ENCODE measurements at regions not wholly inside any gene's neighbourhood (a gene's known extent, or its start where the extent isn't known, plus 50 kb on each side); places are given as distances from the start of the nearest gene placed in this dataset.

- no peak for ATAC-seq
- Histone ChIP-seq H3K27ac (no peak overlapping the region), H3K27me3 (no peaks in the 10 kb centered on the region), H3K9me3 (no peaks in the 10 kb centered on the region), H3K4me1 (no peaks in the 10 kb centered on the region), H3K36me3 (no peaks in the 10 kb centered on the region), H3K4me3 (no peak overlapping the region)
- 74 to 80% (median 79%) methylated on average over 2 of the region's 2 CpGs for WGBS, 4 donors
- intact Hi-C loops (cut with DNase I) = loop anchor here in 1 of 10 donors (5.0 kb wide), 1 partner anchor 188 kb away; no protein-coding TSS in a partner anchor
- no peak for DNase-seq
- TF ChIP-seq CTCF (IDR thresholded peaks at IDR 0.05) = no peak
- no peak for TF ChIP-seq POLR2A (IDR thresholded peaks at IDR 0.05)
Measured at GRCh38 chr9:105984714-105985113, 290.4 kb downstream of the TMEM38B start.

DNA sequence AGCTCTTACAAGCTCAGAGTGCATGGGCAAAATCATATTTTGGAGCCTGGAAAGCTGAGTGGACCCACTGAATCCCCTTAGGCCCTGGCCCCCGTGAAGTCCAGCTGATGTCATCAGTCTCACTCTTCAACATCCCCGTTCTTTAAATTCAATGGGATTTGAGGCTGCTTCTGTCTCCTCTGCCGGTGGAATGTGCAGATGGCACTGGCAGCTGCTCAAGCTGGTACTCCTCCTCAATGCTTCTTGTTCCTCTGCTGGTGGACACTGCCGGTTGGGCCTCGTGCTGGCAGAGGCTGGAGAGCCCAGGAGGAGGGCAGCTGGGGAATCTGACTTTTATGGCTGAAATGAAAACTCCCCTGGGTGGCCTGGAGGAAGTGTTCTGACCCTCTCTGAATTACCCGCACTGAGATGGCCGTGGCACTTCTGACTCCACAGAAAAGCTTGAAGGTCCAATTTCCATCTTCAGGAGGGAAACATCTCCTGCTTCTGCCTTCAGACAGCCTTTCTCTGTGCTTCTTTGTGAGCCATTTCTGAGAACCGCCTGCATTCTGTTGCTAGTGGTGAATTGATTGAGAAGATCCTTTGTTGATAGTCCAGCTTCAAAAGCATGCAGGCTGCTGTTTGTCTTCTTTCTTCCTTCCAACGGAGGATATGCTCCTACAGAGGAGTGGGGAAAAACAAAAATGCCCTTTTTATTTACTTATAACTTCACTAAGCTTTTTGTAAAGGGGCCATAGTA is 298.9 kb downstream of the TMEM38B start:
- DNase-seq (no peak), ATAC-seq (no peak)
- Histone ChIP-seq H3K4me3 (no peak overlapping the region), H3K36me3 (no peaks in the 10 kb centered on the region), H3K27me3 (no peaks in the 10 kb centered on the region), H3K27ac (no peak overlapping the region), H3K4me1 (no peaks in the 10 kb centered on the region), H3K9me3 (no peaks in the 10 kb centered on the region)
- no peak for TF ChIP-seq CTCF (IDR thresholded peaks at IDR 0.05)
- TF ChIP-seq POLR2A (IDR thresholded peaks at IDR 0.05) = no peak
- 66 to 80% (median 68%) methylated on average over 8 to 9 of the region's 9 CpGs for whole genome bisulfite sequencing, 4 donors
- intact Hi-C loops (cut with DNase I) = no loop called here

DNA sequence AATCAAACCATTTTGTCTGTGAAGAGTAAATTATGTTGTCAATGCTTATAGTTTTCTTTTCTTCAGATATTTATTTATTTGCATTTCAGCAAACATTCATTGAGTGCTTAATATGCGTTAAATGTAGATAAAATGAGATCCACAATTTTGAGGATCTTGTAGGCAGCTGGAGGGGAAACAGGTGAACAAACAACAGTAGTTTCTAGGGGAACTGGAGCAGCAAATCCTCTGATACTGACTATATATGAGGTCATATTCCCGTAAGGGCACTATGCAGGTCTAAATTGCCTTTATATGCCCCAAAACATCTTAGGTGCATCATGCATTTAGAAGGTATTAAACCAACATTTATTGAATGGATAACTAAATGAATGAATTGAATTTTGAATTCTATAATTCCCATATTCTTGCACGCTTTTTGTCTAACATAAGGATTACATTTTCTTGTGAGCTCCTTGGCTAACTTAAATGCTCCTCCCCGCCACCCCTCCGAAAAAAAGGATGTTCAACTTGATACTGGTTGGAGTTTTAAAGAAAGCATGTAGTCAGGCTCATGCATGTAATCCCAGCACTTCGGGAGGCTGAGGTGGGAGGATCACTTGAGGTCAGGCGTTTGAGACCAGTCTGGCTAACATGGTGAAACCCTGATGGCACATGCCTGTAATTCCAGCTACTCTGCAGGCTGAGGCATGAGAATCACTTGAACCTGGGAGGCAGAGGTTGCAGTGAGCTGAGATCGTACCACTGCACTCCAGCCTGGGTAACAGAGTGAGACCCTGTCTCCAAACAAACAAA is 299.8 kb downstream of the TMEM38B start:
- WGBS, 4 donors = 85 to 91% (median 90%) methylated on average over 8 of the region's 8 CpGs
- intact Hi-C loops (cut with DNase I) = no loop called here
- Histone ChIP-seq H3K9me3 (no peaks in the 10 kb centered on the region), H3K27me3 (no peaks in the 10 kb centered on the region), H3K4me1 (no peaks in the 10 kb centered on the region), H3K4me3 (no peak overlapping the region), H3K27ac (no peak overlapping the region), H3K36me3 (no peaks in the 10 kb centered on the region)
- ATAC-seq (no peak), DNase-seq (no peak)
- TF ChIP-seq POLR2A (IDR thresholded peaks at IDR 0.05) = no peak
- no peak for TF ChIP-seq CTCF (IDR thresholded peaks at IDR 0.05)

DNA sequence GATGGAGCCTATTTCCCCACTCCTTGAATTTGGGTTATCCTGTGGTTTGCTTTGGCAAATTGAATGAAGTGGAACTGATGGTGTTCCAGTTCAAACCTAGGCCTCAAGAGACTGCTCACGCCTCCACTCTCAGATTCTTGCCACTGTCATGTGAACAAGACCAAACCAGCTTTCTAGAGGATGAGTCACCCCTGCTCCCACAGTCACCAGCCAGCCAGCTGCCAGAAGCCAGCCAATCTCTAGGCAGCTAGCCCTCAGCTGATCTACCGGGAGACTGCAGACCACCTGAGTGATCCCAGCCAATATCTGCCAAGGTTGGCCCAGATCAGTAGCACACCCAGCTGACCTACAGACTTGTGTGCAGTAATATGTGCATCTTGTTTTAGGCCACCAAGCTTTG is 300.6 kb downstream of the TMEM38B start:
- no peaks in the 10 kb centered on the region for H3K36me3 ChIP-seq
- H3K4me3 ChIP-seq = no peak overlapping the region
- H3K27me3 ChIP-seq = no peaks in the 10 kb centered on the region
- WGBS, 4 donors = 58 to 88% (median 70%) methylated on average over 2 of the region's 2 CpGs
- DNase-seq (no peak), ATAC-seq (peak in 1 of 4 donors; percentile 39)
- no peaks in the 10 kb centered on the region for H3K4me1 ChIP-seq
- H3K9me3 ChIP-seq = no peaks in the 10 kb centered on the region
- intact Hi-C loops (cut with DNase I) = no loop called here
- TF ChIP-seq POLR2A (IDR thresholded peaks at IDR 0.05) (no peak), CTCF (IDR thresholded peaks at IDR 0.05) (no peak)
- no peak overlapping the region for H3K27ac ChIP-seq

All from heart left ventricle (tissue), 16 donors.